ENCODE measurements at regions not wholly inside any gene's neighbourhood (a gene's known extent, or its start where the extent isn't known, plus 50 kb on each side); places are given as distances from the start of the nearest gene placed in this dataset.

DNA sequence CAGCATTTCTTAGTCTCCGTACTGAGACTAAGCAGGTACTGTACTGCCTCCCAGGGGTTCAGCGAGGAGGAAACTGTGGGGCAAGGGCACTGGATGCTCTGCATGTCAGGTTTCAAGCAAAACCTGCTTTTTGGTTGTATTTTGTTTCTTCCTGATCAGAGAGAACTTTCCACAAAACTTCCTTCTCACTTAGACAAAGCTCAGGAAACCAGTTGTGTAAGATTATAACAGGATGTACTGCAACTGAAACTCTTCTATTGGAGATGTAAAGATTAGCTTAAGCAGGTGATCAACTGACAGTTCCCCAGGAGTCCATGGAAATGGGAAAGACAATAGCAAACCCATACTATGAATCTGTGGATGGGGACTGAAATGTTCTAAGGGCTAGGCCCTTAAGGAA, 67.3 kb downstream of the PLCE1 start:
- H3K27me3 ChIP-seq (ENCODE audit: control insufficient read depth, insufficient read depth, low read length) = no peaks in the 10 kb centered on the region
- no peak for DNase-seq

GRCh38 chr10:94062611-94063010, 68.9 kb downstream of the PLCE1 start:
- Histone ChIP-seq H3K27me3 (ENCODE audit: control insufficient read depth, insufficient read depth, low read length) (no peaks in the 10 kb centered on the region), H3K9me3 (ENCODE audit: control insufficient read depth in 2 of 3, insufficient read depth in 1 of 3, low read length in 3 of 3) (no peaks in the 10 kb centered on the region), H3K36me3 (ENCODE audit: control insufficient read depth in 2 of 3, insufficient read depth in 3 of 3, low read length in 3 of 3) (no peaks in the 10 kb centered on the region), H3K4me1 (ENCODE audit: control insufficient read depth in 2 of 3, insufficient read depth in 2 of 3, low read depth in 1 of 3, low read length in 3 of 3) (no peaks in the 10 kb centered on the region), H3K4me3 (ENCODE audit: low read length in 3 of 3) (no peak overlapping the region), H3K27ac (ENCODE audit: low read depth in 2 of 2, low read length in 2 of 2) (no peak overlapping the region), H3K9ac (ENCODE audit: low read length in 3 of 3) (no peak overlapping the region)
- intact Hi-C loops (cut with DNase I) = no loop called here
- TF ChIP-seq CTCF (IDR thresholded peaks at IDR 0.05; ENCODE audit: borderline replicate concordance, extremely low read depth, insufficient read depth) = no peak
- FAIRE-seq (no peak), DNase-seq (no peak)

More for the DNA sequence above, 67.3 kb downstream of the PLCE1 start:
- Histone ChIP-seq H3K36me3 (ENCODE audit: control insufficient read depth in 2 of 3, insufficient read depth in 3 of 3, low read length in 3 of 3) (no peaks in the 10 kb centered on the region), H3K9me3 (ENCODE audit: control insufficient read depth in 2 of 3, insufficient read depth in 1 of 3, low read length in 3 of 3) (no peaks in the 10 kb centered on the region), H3K27ac (ENCODE audit: low read depth in 2 of 2, low read length in 2 of 2) (no peak overlapping the region), H3K4me3 (ENCODE audit: low read length in 3 of 3) (no peak overlapping the region), H3K9ac (ENCODE audit: low read length in 3 of 3) (no peak overlapping the region), H3K4me1 (ENCODE audit: control insufficient read depth in 2 of 3, insufficient read depth in 2 of 3, low read depth in 1 of 3, low read length in 3 of 3) (no peaks in the 10 kb centered on the region)
- intact Hi-C loops (cut with DNase I) = no loop called here
- TF ChIP-seq CTCF (IDR thresholded peaks at IDR 0.05; ENCODE audit: borderline replicate concordance, extremely low read depth, insufficient read depth) = no peak
- FAIRE-seq = no peak

- H3K4me3 ChIP-seq (ENCODE audit: low read length in 3 of 3) = no peak overlapping the region
- FAIRE-seq (no peak), DNase-seq (no peak)
- no peaks in the 10 kb centered on the region for H3K4me1 ChIP-seq (ENCODE audit: control insufficient read depth in 2 of 3, insufficient read depth in 2 of 3, low read depth in 1 of 3, low read length in 3 of 3)
- H3K36me3 ChIP-seq (ENCODE audit: control insufficient read depth in 2 of 3, insufficient read depth in 3 of 3, low read length in 3 of 3) = no peaks in the 10 kb centered on the region
- H3K27me3 ChIP-seq (ENCODE audit: control insufficient read depth, insufficient read depth, low read length) = no peaks in the 10 kb centered on the region
- intact Hi-C loops (cut with DNase I) = no loop called here
- no peak for TF ChIP-seq CTCF (IDR thresholded peaks at IDR 0.05; ENCODE audit: borderline replicate concordance, extremely low read depth, insufficient read depth)
- no peak overlapping the region for H3K9ac ChIP-seq (ENCODE audit: low read length in 3 of 3)
- H3K9me3 ChIP-seq (ENCODE audit: control insufficient read depth in 2 of 3, insufficient read depth in 1 of 3, low read length in 3 of 3) = no peaks in the 10 kb centered on the region
- no peak overlapping the region for H3K27ac ChIP-seq (ENCODE audit: low read depth in 2 of 2, low read length in 2 of 2)
Observed at GRCh38 chr10:94065362-94065761, 71.6 kb downstream of the PLCE1 start.

GRCh38 chr10:94065787-94066186, 72.1 kb downstream of the PLCE1 start:
- no peak for DNase-seq
- FAIRE-seq = no peak
- Histone ChIP-seq H3K4me3 (ENCODE audit: low read length in 3 of 3) (no peak overlapping the region), H3K9me3 (ENCODE audit: control insufficient read depth in 2 of 3, insufficient read depth in 1 of 3, low read length in 3 of 3) (no peaks in the 10 kb centered on the region), H3K36me3 (ENCODE audit: control insufficient read depth in 2 of 3, insufficient read depth in 3 of 3, low read length in 3 of 3) (no peaks in the 10 kb centered on the region), H3K27ac (ENCODE audit: low read depth in 2 of 2, low read length in 2 of 2) (no peak overlapping the region), H3K9ac (ENCODE audit: low read length in 3 of 3) (no peak overlapping the region), H3K4me1 (ENCODE audit: control insufficient read depth in 2 of 3, insufficient read depth in 2 of 3, low read depth in 1 of 3, low read length in 3 of 3) (no peaks in the 10 kb centered on the region), H3K27me3 (ENCODE audit: control insufficient read depth, insufficient read depth, low read length) (no peaks in the 10 kb centered on the region)
- TF ChIP-seq CTCF (IDR thresholded peaks at IDR 0.05; ENCODE audit: borderline replicate concordance, extremely low read depth, insufficient read depth) = no peak
- intact Hi-C loops (cut with DNase I) = no loop called here
